Stimulated activated CD8-positive, alpha-beta memory T cell treated with anti-CD3 and anti-CD28 coated beads, Interleukin-4, amount 100 ng/mL, for 48 hours (primary cell): ENCODE measurements at regions not wholly inside any gene's neighbourhood (a gene's known extent, or its start where the extent isn't known, plus 50 kb on each side); places are given as distances from the start of the nearest gene placed in this dataset.

Experiments
- DNase-seq: peaks from one replicate; pipeline ENCODE4 v3.0.0-alpha.2; 2020

- no peak for DNase-seq
Measured at GRCh38 chr13:106905380-106906162, 337.6 kb upstream of the ARGLU1 start.

- no peak for DNase-seq
Measured at GRCh38 chr13:106899442-106899841, 331.5 kb upstream of the ARGLU1 start.

- no peak for DNase-seq
Measured at GRCh38 chr13:106898231-106898630, 330.3 kb upstream of the ARGLU1 start.

- no peak for DNase-seq
Measured at GRCh38 chr13:106888148-106888547, 320.2 kb upstream of the ARGLU1 start.

GRCh38 chr13:106887686-106888085 lies 319.7 kb upstream of the ARGLU1 start:
- no peak for DNase-seq

GRCh38 chr13:106883976-106884375 lies 316.0 kb upstream of the ARGLU1 start:
- DNase-seq: no peak

GRCh38 chr13:106882246-106882645 lies 314.3 kb upstream of the ARGLU1 start:
- DNase-seq: no peak

- DNase-seq: no peak
Measured at GRCh38 chr13:106879806-106880205, 311.9 kb upstream of the ARGLU1 start.

GRCh38 chr13:106874323-106874722 lies 306.4 kb upstream of the ARGLU1 start:
- DNase-seq: no peak

GRCh38 chr13:106873810-106874209 lies 305.9 kb upstream of the ARGLU1 start:
- DNase-seq: no peak

- DNase-seq: no peak
Measured at GRCh38 chr13:106867249-106867648, 299.3 kb upstream of the ARGLU1 start.

GRCh38 chr13:106865716-106866440 lies 297.9 kb upstream of the ARGLU1 start:
- no peak for DNase-seq

GRCh38 chr13:106859533-106859904 lies 291.6 kb upstream of the ARGLU1 start:
- DNase-seq: no peak

GRCh38 chr13:106858903-106859532 lies 291.1 kb upstream of the ARGLU1 start:
- no peak for DNase-seq

- no peak for DNase-seq
Measured at GRCh38 chr13:106852436-106852835, 284.5 kb upstream of the ARGLU1 start.

- DNase-seq: no peak
Measured at GRCh38 chr13:106850973-106851650, 283.2 kb upstream of the ARGLU1 start.

- DNase-seq: no peak
Measured at GRCh38 chr13:106846571-106847448, 278.9 kb upstream of the ARGLU1 start.

GRCh38 chr13:106836186-106836802 lies 268.4 kb upstream of the ARGLU1 start:
- DNase-seq: no peak

GRCh38 chr13:106835477-106835876 lies 267.5 kb upstream of the ARGLU1 start:
- DNase-seq: no peak

- no peak for DNase-seq
Measured at GRCh38 chr13:106821979-106822378, 254.0 kb upstream of the ARGLU1 start.

GRCh38 chr13:106819413-106820180 lies 251.7 kb upstream of the ARGLU1 start:
- no peak for DNase-seq
